ENCODE measurements at regions not wholly inside any gene's neighbourhood (a gene's known extent, or its start where the extent isn't known, plus 50 kb on each side); places are given as distances from the start of the nearest gene placed in this dataset.

DNA sequence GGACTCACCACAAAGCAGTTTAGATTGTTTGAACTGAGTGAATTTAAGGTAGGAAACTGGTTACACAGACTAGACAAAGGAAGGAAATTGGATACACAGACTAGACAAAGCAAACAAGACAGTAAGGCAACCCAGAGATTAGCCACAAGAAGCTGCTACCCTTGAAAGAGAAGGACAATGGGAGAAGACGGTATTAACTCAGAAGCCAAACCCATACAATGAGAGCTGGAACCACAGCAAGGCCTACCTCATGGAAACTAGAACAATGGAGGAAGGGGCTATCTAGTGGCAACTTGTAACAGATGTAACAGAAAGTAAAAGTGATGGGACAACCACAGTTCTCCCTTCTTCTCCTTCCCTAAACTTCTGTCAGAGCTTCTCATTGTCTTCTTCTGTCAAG lies 410.9 kb upstream of the SPRY2 start:
- no peaks in the 10 kb centered on the region for H3F3A ChIP-seq (replicated peaks; ENCODE audit: low read depth)
- H3K27me3 ChIP-seq (ENCODE audit: insufficient read depth): no peaks in the 10 kb centered on the region
- no peaks in the 10 kb centered on the region for H3K79me2 ChIP-seq (replicated peaks; ENCODE audit: insufficient read depth)
- DNase-seq (ENCODE audit: low spot score): no peak
- no peak overlapping the region for H3K27ac Mint-ChIP-seq
- no peak overlapping the region for H3K4me3 ChIP-seq
- H4K20me1 ChIP-seq (replicated peaks; ENCODE audit: insufficient read depth): no peaks in the 10 kb centered on the region
- H3K4me1 ChIP-seq (ENCODE audit: insufficient read depth): no peaks in the 10 kb centered on the region
- no peaks in the 10 kb centered on the region for H3K36me3 ChIP-seq (ENCODE audit: insufficient read depth)
- H3K36me3 Mint-ChIP-seq (ENCODE audit: low read depth): no peaks in the 10 kb centered on the region
- H3K9me3 Mint-ChIP-seq: no peaks in the 10 kb centered on the region
- no peak overlapping the region for H2AFZ ChIP-seq
- no peak for TF ChIP-seq POLR2AphosphoS5 (IDR thresholded peaks at IDR 0.05; ENCODE audit: low read depth)
- no peak for TF ChIP-seq JUNB (IDR thresholded peaks at IDR 0.05; ENCODE audit: unreplicated experiment)
- TF ChIP-seq STAT1 (IDR thresholded peaks at IDR 0.05; ENCODE audit: unreplicated experiment): no peak
- TF ChIP-seq EZH2phosphoT487 (IDR thresholded peaks at IDR 0.05; ENCODE audit: unreplicated experiment): no peak
- TF ChIP-seq, protein P1, sequence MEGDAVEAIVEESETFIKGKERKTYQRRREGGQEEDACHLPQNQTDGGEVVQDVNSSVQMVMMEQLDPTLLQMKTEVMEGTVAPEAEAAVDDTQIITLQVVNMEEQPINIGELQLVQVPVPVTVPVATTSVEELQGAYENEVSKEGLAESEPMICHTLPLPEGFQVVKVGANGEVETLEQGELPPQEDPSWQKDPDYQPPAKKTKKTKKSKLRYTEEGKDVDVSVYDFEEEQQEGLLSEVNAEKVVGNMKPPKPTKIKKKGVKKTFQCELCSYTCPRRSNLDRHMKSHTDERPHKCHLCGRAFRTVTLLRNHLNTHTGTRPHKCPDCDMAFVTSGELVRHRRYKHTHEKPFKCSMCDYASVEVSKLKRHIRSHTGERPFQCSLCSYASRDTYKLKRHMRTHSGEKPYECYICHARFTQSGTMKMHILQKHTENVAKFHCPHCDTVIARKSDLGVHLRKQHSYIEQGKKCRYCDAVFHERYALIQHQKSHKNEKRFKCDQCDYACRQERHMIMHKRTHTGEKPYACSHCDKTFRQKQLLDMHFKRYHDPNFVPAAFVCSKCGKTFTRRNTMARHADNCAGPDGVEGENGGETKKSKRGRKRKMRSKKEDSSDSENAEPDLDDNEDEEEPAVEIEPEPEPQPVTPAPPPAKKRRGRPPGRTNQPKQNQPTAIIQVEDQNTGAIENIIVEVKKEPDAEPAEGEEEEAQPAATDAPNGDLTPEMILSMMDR (conservative IDR thresholded peaks at IDR 0.05; ENCODE audit: low read depth in 2 of 2): no peak
- no peak for TF ChIP-seq EZH2 (IDR thresholded peaks at IDR 0.05; ENCODE audit: low read depth, unreplicated experiment)
- TF ChIP-seq NANOG (IDR thresholded peaks at IDR 0.05; ENCODE audit: borderline replicate concordance): no peak
- TF ChIP-seq, protein P2, sequence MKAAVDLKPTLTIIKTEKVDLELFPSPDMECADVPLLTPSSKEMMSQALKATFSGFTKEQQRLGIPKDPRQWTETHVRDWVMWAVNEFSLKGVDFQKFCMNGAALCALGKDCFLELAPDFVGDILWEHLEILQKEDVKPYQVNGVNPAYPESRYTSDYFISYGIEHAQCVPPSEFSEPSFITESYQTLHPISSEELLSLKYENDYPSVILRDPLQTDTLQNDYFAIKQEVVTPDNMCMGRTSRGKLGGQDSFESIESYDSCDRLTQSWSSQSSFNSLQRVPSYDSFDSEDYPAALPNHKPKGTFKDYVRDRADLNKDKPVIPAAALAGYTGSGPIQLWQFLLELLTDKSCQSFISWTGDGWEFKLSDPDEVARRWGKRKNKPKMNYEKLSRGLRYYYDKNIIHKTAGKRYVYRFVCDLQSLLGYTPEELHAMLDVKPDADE (IDR thresholded peaks at IDR 0.05): no peak
- TF ChIP-seq ZNF114 (CRISPR knock-in tag; IDR thresholded peaks at IDR 0.05): no peak
- TF ChIP-seq CREB1 (CRISPR knock-in tag; IDR thresholded peaks at IDR 0.05; ENCODE audit: low read depth): no peak
- TF ChIP-seq ZNF331 (CRISPR knock-in tag; IDR thresholded peaks at IDR 0.05; ENCODE audit: low read depth): no peak
- TF ChIP-seq, protein P3, sequence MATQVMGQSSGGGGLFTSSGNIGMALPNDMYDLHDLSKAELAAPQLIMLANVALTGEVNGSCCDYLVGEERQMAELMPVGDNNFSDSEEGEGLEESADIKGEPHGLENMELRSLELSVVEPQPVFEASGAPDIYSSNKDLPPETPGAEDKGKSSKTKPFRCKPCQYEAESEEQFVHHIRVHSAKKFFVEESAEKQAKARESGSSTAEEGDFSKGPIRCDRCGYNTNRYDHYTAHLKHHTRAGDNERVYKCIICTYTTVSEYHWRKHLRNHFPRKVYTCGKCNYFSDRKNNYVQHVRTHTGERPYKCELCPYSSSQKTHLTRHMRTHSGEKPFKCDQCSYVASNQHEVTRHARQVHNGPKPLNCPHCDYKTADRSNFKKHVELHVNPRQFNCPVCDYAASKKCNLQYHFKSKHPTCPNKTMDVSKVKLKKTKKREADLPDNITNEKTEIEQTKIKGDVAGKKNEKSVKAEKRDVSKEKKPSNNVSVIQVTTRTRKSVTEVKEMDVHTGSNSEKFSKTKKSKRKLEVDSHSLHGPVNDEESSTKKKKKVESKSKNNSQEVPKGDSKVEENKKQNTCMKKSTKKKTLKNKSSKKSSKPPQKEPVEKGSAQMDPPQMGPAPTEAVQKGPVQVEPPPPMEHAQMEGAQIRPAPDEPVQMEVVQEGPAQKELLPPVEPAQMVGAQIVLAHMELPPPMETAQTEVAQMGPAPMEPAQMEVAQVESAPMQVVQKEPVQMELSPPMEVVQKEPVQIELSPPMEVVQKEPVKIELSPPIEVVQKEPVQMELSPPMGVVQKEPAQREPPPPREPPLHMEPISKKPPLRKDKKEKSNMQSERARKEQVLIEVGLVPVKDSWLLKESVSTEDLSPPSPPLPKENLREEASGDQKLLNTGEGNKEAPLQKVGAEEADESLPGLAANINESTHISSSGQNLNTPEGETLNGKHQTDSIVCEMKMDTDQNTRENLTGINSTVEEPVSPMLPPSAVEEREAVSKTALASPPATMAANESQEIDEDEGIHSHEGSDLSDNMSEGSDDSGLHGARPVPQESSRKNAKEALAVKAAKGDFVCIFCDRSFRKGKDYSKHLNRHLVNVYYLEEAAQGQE (IDR thresholded peaks at IDR 0.05; ENCODE audit: unreplicated experiment): no peak
- TF ChIP-seq, protein P4, sequence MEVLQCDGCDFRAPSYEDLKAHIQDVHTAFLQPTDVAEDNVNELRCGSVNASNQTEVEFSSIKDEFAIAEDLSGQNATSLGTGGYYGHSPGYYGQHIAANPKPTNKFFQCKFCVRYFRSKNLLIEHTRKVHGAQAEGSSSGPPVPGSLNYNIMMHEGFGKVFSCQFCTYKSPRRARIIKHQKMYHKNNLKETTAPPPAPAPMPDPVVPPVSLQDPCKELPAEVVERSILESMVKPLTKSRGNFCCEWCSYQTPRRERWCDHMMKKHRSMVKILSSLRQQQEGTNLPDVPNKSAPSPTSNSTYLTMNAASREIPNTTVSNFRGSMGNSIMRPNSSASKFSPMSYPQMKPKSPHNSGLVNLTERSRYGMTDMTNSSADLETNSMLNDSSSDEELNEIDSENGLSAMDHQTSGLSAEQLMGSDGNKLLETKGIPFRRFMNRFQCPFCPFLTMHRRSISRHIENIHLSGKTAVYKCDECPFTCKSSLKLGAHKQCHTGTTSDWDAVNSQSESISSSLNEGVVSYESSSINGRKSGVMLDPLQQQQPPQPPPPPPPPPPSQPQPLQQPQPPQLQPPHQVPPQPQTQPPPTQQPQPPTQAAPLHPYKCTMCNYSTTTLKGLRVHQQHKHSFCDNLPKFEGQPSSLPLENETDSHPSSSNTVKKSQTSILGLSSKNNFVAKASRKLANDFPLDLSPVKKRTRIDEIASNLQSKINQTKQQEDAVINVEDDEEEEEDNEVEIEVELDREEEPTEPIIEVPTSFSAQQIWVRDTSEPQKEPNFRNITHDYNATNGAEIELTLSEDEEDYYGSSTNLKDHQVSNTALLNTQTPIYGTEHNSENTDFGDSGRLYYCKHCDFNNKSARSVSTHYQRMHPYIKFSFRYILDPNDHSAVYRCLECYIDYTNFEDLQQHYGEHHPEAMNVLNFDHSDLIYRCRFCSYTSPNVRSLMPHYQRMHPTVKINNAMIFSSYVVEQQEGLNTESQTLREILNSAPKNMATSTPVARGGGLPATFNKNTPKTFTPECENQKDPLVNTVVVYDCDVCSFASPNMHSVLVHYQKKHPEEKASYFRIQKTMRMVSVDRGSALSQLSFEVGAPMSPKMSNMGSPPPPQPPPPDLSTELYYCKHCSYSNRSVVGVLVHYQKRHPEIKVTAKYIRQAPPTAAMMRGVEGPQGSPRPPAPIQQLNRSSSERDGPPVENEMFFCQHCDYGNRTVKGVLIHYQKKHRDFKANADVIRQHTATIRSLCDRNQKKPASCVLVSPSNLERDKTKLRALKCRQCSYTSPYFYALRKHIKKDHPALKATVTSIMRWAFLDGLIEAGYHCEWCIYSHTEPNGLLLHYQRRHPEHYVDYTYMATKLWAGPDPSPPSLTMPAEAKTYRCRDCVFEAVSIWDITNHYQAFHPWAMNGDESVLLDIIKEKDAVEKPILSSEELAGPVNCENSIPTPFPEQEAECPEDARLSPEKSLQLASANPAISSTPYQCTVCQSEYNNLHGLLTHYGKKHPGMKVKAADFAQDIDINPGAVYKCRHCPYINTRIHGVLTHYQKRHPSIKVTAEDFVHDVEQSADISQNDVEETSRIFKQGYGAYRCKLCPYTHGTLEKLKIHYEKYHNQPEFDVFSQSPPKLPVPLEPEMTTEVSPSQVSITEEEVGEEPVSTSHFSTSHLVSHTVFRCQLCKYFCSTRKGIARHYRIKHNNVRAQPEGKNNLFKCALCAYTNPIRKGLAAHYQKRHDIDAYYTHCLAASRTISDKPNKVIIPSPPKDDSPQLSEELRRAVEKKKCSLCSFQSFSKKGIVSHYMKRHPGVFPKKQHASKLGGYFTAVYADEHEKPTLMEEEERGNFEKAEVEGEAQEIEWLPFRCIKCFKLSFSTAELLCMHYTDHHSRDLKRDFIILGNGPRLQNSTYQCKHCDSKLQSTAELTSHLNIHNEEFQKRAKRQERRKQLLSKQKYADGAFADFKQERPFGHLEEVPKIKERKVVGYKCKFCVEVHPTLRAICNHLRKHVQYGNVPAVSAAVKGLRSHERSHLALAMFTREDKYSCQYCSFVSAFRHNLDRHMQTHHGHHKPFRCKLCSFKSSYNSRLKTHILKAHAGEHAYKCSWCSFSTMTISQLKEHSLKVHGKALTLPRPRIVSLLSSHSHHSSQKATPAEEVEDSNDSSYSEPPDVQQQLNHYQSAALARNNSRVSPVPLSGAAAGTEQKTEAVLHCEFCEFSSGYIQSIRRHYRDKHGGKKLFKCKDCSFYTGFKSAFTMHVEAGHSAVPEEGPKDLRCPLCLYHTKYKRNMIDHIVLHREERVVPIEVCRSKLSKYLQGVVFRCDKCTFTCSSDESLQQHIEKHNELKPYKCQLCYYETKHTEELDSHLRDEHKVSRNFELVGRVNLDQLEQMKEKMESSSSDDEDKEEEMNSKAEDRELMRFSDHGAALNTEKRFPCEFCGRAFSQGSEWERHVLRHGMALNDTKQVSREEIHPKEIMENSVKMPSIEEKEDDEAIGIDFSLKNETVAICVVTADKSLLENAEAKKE (CRISPR knock-in tag; IDR thresholded peaks at IDR 0.05): no peak
- ATAC-seq: no peak
- H3K4me3 Mint-ChIP-seq: no peak overlapping the region
- no peak overlapping the region for H3K4me2 ChIP-seq
- H3K4me1 Mint-ChIP-seq: no peaks in the 10 kb centered on the region; the same call in 2 of the 3 replicates
- H3K9me2 ChIP-seq (ENCODE audit: insufficient read depth): no peaks in the 10 kb centered on the region
- H3K27me3 Mint-ChIP-seq (ENCODE audit: insufficient read depth, low read depth, poor library complexity): no peaks in the 10 kb centered on the region
- H3K27ac ChIP-seq (ENCODE audit: low read depth): no peak overlapping the region
